Keratinocyte (primary cell): ENCODE measurements at regions not wholly inside any gene's neighbourhood (a gene's known extent, or its start where the extent isn't known, plus 50 kb on each side); places are given as distances from the start of the nearest gene placed in this dataset.

ENCODE experiments used
- EZH2 ChIP-seq: IDR thresholded peaks from one replicate; pipeline ENCODE4 v1.6.1; 2012; ENCODE audit warnings: inconsistent platforms, mild to moderate bottlenecking, low read length, moderate library complexity
- TF ChIP-seq, protein P1 (sequence below), 3 experiments: IDR thresholded peaks in 1 of 3; conservative IDR thresholded peaks in 1 of 3; optimal IDR thresholded peaks in 1 of 3; 2 replicates in 2 of 3; 3 replicates in 1 of 3; pipeline versions ENCODE3 to v1.5.1; 2011; ENCODE audit warnings: low read length in 3 of 3, mild to moderate bottlenecking in 3 of 3, moderate library complexity in 2 of 3, control low read depth in 1 of 3, inconsistent platforms in 1 of 3; ENCODE audit not compliant: insufficient read depth in 2 of 3; ENCODE audit errors: extremely low read depth in 1 of 3

DNA sequence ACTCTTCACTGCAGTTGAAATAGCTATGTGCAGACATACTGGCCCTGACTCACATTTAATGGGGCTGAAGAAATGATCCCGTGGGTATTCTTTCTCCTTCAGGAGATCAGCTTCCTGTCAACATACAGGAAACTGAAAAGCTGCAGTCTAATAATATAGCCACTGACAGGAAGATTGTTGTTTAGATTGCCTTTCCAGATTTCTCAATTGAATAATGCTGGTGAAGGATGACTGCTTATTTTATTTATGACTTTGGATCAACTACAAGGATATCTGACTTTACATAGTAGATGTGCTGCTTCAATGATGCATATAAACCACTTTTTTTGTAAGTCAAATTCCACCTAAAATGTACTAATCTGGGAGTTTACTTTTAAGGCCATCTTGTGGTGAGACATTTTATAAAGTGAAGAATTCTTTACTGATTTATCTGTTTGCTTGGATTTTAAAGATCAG lies 93.4 kb upstream of the MAP4K3 start:
- no peak for TF ChIP-seq EZH2
- TF ChIP-seq, protein P1, sequence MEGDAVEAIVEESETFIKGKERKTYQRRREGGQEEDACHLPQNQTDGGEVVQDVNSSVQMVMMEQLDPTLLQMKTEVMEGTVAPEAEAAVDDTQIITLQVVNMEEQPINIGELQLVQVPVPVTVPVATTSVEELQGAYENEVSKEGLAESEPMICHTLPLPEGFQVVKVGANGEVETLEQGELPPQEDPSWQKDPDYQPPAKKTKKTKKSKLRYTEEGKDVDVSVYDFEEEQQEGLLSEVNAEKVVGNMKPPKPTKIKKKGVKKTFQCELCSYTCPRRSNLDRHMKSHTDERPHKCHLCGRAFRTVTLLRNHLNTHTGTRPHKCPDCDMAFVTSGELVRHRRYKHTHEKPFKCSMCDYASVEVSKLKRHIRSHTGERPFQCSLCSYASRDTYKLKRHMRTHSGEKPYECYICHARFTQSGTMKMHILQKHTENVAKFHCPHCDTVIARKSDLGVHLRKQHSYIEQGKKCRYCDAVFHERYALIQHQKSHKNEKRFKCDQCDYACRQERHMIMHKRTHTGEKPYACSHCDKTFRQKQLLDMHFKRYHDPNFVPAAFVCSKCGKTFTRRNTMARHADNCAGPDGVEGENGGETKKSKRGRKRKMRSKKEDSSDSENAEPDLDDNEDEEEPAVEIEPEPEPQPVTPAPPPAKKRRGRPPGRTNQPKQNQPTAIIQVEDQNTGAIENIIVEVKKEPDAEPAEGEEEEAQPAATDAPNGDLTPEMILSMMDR (optimal IDR thresholded peaks at IDR 0.05 in 1 of 3, IDR thresholded peaks at IDR 0.05 in 1 of 3, conservative IDR thresholded peaks at IDR 0.05 in 1 of 3; ENCODE audit: extremely low read depth in 1 of 3, insufficient read depth in 2 of 3, low read length in 3 of 3), result no peak
